Caco-2 (cell line): ENCODE measurements at regions not wholly inside any gene's neighbourhood (a gene's known extent, or its start where the extent isn't known, plus 50 kb on each side); places are given as distances from the start of the nearest gene placed in this dataset.

ENCODE experiments used
- BruUV-seq: library from RNA; stranded (reverse); fragments of 400-500 nt; replicated peaks from 2 replicates; lab custom pipeline; 2021; lab: Mats Ljungman, UMichigan
- CTCF ChIA-PET: fragments of 300-600 bp; sonication (Branson Sonifier 250); formaldehyde crosslinking; loops from one replicate; lab custom pipeline; 2022; ENCODE audit warnings: antibody characterized with exemption; lab: Charles Lee
- POLR2A ChIA-PET: fragments of 300-600 bp; sonication (Branson Sonifier 250); formaldehyde crosslinking; loops from one replicate; lab custom pipeline; 2022; ENCODE audit warnings: antibody characterized with exemption; lab: Charles Lee
- DNase-seq, 2 experiments: peaks; one replicate each; pipeline versions ENCODE4 v3.0.0 to v3.0.0-alpha.2; 2020 to 2022
- H3K27me3 ChIP-seq: replicated peaks from 2 replicates; pipeline ENCODE4 v1.6.0; 2011; ENCODE audit warnings: low read length; ENCODE audit not compliant: control insufficient read depth, insufficient read depth
- H3K36me3 ChIP-seq: 2 replicates; pipeline ENCODE4 v1.5.1; 2011; ENCODE audit warnings: low read length; ENCODE audit not compliant: control insufficient read depth, insufficient read depth
- H3K4me1 ChIP-seq: fragments of 250-450 bp; sonication (Bioruptor Pico); 2 replicates; pipeline ENCODE4 v1.5.1; 2020; ENCODE audit warnings: mild to moderate bottlenecking
- H3K4me3 ChIP-seq: 2 replicates; pipeline ENCODE4 v1.5.1; 2011; ENCODE audit warnings: low read depth, mild to moderate bottlenecking, control low read depth, low read length
- H3K9me3 ChIP-seq: fragments of 250-450 bp; sonication (Bioruptor Pico); 2 replicates; pipeline ENCODE4 v1.5.1; 2020; ENCODE audit warnings: mild to moderate bottlenecking, moderate library complexity
- H3K27ac Mint-ChIP-seq: one replicate; pipeline ENCODE4 v1.8.0; 2022; ENCODE audit warnings: mixed read lengths; ENCODE audit not compliant: unreplicated experiment
- H3K27me3 Mint-ChIP-seq: one replicate; pipeline ENCODE4 v1.8.0; 2022; ENCODE audit warnings: mixed read lengths; ENCODE audit not compliant: insufficient read depth, unreplicated experiment
- H3K36me3 Mint-ChIP-seq: one replicate; pipeline ENCODE4 v1.8.0; 2022; ENCODE audit warnings: mild to moderate bottlenecking, mixed read lengths; ENCODE audit not compliant: insufficient read depth, unreplicated experiment
- H3K4me1 Mint-ChIP-seq: one replicate; pipeline ENCODE4 v1.8.0; 2022; ENCODE audit warnings: low read depth, mixed read lengths; ENCODE audit not compliant: unreplicated experiment
- H3K4me3 Mint-ChIP-seq: one replicate; pipeline ENCODE4 v1.8.0; 2022; ENCODE audit warnings: mild to moderate bottlenecking, moderate library complexity, mixed read lengths; ENCODE audit not compliant: unreplicated experiment
- H3K9me3 Mint-ChIP-seq: one replicate; pipeline ENCODE4 v1.8.0; 2022; ENCODE audit warnings: mixed read lengths; ENCODE audit not compliant: unreplicated experiment
- CTCF ChIP-seq, 2 experiments: fragments of 200-600 bp in 1 of 2; IDR thresholded peaks; 1 replicate in 1 of 2; 2 replicates in 1 of 2; pipeline versions ENCODE4 v1.5.1 to v1.8.0; 2011 to 2022; ENCODE audit warnings: antibody characterized with exemption in 1 of 2, control low read depth in 1 of 2, inconsistent platforms in 1 of 2, low read depth in 1 of 2, low read length in 1 of 2, mild to moderate bottlenecking in 1 of 2, moderate library complexity in 1 of 2; ENCODE audit not compliant: insufficient read depth in 1 of 2, severe bottlenecking in 1 of 2, unreplicated experiment in 1 of 2
- intact Hi-C: fragments of 100-400 bp; cut with micrococcal nuclease; formaldehyde crosslinking; loops from one replicate; pipeline ENCODE4 v1.10.0; 2022; ENCODE audit not compliant: unreplicated experiment

- H3K27me3 Mint-ChIP-seq, result peaks cover 6% of the 10 kb centered on the region
- H3K9me3 ChIP-seq, result no peaks in the 10 kb centered on the region
- no peak overlapping the region for H3K4me3 Mint-ChIP-seq
- TF ChIP-seq CTCF (IDR thresholded peaks at IDR 0.05; ENCODE audit: insufficient read depth in 1 of 2, low read depth in 1 of 2, low read length in 1 of 2, severe bottlenecking in 1 of 2, unreplicated experiment in 1 of 2), result no peak
- no peak for DNase-seq
- intact Hi-C loops, result no loop called here
- BruUV-seq, result no TSS peak
- no peaks in the 10 kb centered on the region for H3K4me1 ChIP-seq
- CTCF ChIA-PET, result no interaction called here
- no peaks in the 10 kb centered on the region for H3K27me3 ChIP-seq
- no peak overlapping the region for H3K4me3 ChIP-seq
- H3K36me3 Mint-ChIP-seq, result no peaks in the 10 kb centered on the region
- no peaks in the 10 kb centered on the region for H3K36me3 ChIP-seq
- POLR2A ChIA-PET, result no interaction called here
- H3K27ac Mint-ChIP-seq, result no peak overlapping the region
- H3K9me3 Mint-ChIP-seq, result no peaks in the 10 kb centered on the region
- H3K4me1 Mint-ChIP-seq, result no peaks in the 10 kb centered on the region
Measured at GRCh38 chr18:75754433-75754832, 326.9 kb upstream of the SMIM21 start.

GRCh38 chr18:75753753-75754152 lies 326.2 kb upstream of the SMIM21 start:
- BruUV-seq, result no TSS peak
- Histone ChIP-seq H3K9me3 (no peaks in the 10 kb centered on the region), H3K27me3 (no peaks in the 10 kb centered on the region), H3K36me3 (no peaks in the 10 kb centered on the region), H3K4me1 (no peaks in the 10 kb centered on the region), H3K4me3 (no peak overlapping the region)
- TF ChIP-seq CTCF (IDR thresholded peaks at IDR 0.05; ENCODE audit: insufficient read depth in 1 of 2, low read depth in 1 of 2, low read length in 1 of 2, severe bottlenecking in 1 of 2, unreplicated experiment in 1 of 2), result no peak
- no peak for DNase-seq
- no peak overlapping the region for H3K4me3 Mint-ChIP-seq
- H3K4me1 Mint-ChIP-seq, result no peaks in the 10 kb centered on the region
- no peaks in the 10 kb centered on the region for H3K36me3 Mint-ChIP-seq
- CTCF ChIA-PET, result no interaction called here
- no peak overlapping the region for H3K27ac Mint-ChIP-seq
- H3K9me3 Mint-ChIP-seq, result no peaks in the 10 kb centered on the region
- intact Hi-C loops, result no loop called here
- POLR2A ChIA-PET, result no interaction called here
- H3K27me3 Mint-ChIP-seq, result peaks cover 6% of the 10 kb centered on the region

GRCh38 chr18:75752740-75753263 lies 325.3 kb upstream of the SMIM21 start:
- Histone ChIP-seq H3K4me1 (no peaks in the 10 kb centered on the region), H3K4me3 (no peak overlapping the region), H3K27me3 (no peaks in the 10 kb centered on the region), H3K36me3 (no peaks in the 10 kb centered on the region), H3K9me3 (no peaks in the 10 kb centered on the region)
- CTCF ChIA-PET, result no interaction called here
- no peak for DNase-seq
- Mint-ChIP-seq H3K36me3 (no peaks in the 10 kb centered on the region), H3K9me3 (no peaks in the 10 kb centered on the region), H3K4me1 (no peaks in the 10 kb centered on the region), H3K27ac (no peak overlapping the region), H3K27me3 (peaks cover 8% of the 10 kb centered on the region), H3K4me3 (no peak overlapping the region)
- no TSS peak for BruUV-seq
- intact Hi-C loops, result no loop called here
- no peak for TF ChIP-seq CTCF (IDR thresholded peaks at IDR 0.05; ENCODE audit: insufficient read depth in 1 of 2, low read depth in 1 of 2, low read length in 1 of 2, severe bottlenecking in 1 of 2, unreplicated experiment in 1 of 2)
- POLR2A ChIA-PET, result no interaction called here
